K562 (cell line): ENCODE measurements at regions not wholly inside any gene's neighbourhood (a gene's known extent, or its start where the extent isn't known, plus 50 kb on each side); places are given as distances from the start of the nearest gene placed in this dataset.

Source experiments
- BRD9 ChIP-seq: fragments of 450-650 bp; IDR thresholded peaks from 2 replicates; pipeline ENCODE4 v1.6.1; 2018; ENCODE audit warnings: low read depth; ENCODE audit not compliant: partially characterized antibody
- CBFB ChIP-seq: sonication (generic); formaldehyde crosslinking; IDR thresholded peaks from 2 replicates; pipeline ENCODE4 v1.4.0; 2020; ENCODE audit warnings: mild to moderate bottlenecking, missing genetic modification reagents
- CBX3 ChIP-seq, 2 experiments: IDR thresholded peaks; 1 replicate in 1 of 2; 2 replicates in 1 of 2; pipeline ENCODE4 v1.6.1; 2012; ENCODE audit warnings: inconsistent platforms in 2 of 2, low read length in 2 of 2, borderline replicate concordance in 1 of 2, control low read depth in 1 of 2
- HNRNPUL1 ChIP-seq: fragments of 200-400 bp; formaldehyde crosslinking; IDR thresholded peaks from 2 replicates; pipeline ENCODE4 v1.6.1; 2017; ENCODE audit warnings: low read length
- KDM5B ChIP-seq: fragments of 200-600 bp; sonication (generic); IDR thresholded peaks from 2 replicates; pipeline ENCODE4 v1.6.1; 2012; ENCODE audit warnings: low read depth, mild to moderate bottlenecking, moderate library complexity, low read length, control low read depth, inconsistent platforms; ENCODE audit not compliant: insufficient replicate concordance
- LARP7 ChIP-seq: fragments of 450-650 bp; IDR thresholded peaks from 2 replicates; pipeline ENCODE4 v1.6.1; 2016
- MAX ChIP-seq: sonication (generic); formaldehyde crosslinking; IDR thresholded peaks from 2 replicates; pipeline ENCODE4 v1.9.0; 2022; ENCODE audit warnings: mild to moderate bottlenecking, missing genetic modification reagents

GRCh38 chr2:15786901-15787300 is 153.4 kb upstream of the MYCN start:
- TF ChIP-seq LARP7 (no peak), MAX (CRISPR knock-in tag) (no peak), CBFB (CRISPR knock-in tag) (no peak), HNRNPUL1 (no peak), BRD9 (no peak), CBX3 (IDR thresholded peaks at IDR 0.05; ENCODE audit: borderline replicate concordance in 1 of 2, low read length in 2 of 2) (no peak), KDM5B (no peak)
